HG03175 (cell line): ENCODE measurements at regions not wholly inside any gene's neighbourhood (a gene's known extent, or its start where the extent isn't known, plus 50 kb on each side); places are given as distances from the start of the nearest gene placed in this dataset.

Experiments used
- ATAC-seq: cut with Tn5 transposase; IDR thresholded peaks from one replicate; pipeline ENCODE4 v1.9.1; 2021; ENCODE audit warnings: mild to moderate bottlenecking, moderate library complexity; ENCODE audit not compliant: unreplicated experiment

GRCh38 chr14:66099931-66100330 lies 386.2 kb upstream of the CCDC196 start:
- peak; percentile 58 for ATAC-seq

- no peak for ATAC-seq
Measured at GRCh38 chr14:66101662-66102061, 384.5 kb upstream of the CCDC196 start.

- no peak for ATAC-seq
Measured at GRCh38 chr14:66104486-66104885, 381.7 kb upstream of the CCDC196 start.

- no peak for ATAC-seq
Measured at GRCh38 chr14:66105815-66106214, 380.4 kb upstream of the CCDC196 start.

DNA sequence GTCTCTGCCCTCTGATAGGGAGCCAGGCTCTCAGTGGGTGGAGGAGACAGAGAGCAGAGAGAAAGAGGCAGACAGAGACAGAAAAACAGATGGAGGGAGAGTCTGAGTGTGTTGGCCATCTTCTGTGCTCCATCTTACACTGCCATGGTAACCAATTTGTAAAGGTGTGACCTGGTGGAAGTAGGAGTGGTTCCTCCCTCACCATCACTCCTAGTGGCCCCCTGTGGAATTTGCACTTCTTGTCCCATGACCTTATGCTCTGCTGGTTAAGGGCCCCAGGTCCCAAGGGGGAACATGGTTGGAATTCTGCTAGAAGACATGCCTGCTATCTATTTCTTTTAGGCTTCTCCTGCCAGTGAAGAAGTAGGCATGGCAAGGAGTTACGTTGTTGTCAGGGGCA lies 376.7 kb upstream of the CCDC196 start:
- no peak for ATAC-seq

DNA sequence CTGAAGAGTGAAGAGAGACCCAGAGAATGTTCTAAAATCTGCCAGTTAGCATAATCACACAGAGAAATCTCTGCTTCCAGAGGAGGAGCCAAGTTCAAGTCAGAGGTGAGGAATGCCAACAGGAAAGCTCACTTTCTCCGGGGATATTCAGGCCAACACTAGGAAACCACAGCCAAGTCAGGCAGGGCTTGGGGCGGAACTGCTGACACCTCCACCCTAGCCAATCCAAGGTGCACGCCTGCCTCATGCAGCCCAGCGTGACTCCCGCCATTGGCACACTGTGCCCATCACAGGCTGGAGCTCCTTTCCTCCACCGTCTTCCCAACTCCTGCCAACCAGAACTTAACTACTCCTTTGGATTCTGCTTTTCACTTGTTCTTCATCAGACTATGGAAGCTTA lies 374.3 kb upstream of the CCDC196 start:
- no peak for ATAC-seq

- no peak for ATAC-seq
Measured at GRCh38 chr14:66114071-66114470, 372.1 kb upstream of the CCDC196 start.

GRCh38 chr14:66115740-66116502 lies 370.2 kb upstream of the CCDC196 start:
- no peak for ATAC-seq

DNA sequence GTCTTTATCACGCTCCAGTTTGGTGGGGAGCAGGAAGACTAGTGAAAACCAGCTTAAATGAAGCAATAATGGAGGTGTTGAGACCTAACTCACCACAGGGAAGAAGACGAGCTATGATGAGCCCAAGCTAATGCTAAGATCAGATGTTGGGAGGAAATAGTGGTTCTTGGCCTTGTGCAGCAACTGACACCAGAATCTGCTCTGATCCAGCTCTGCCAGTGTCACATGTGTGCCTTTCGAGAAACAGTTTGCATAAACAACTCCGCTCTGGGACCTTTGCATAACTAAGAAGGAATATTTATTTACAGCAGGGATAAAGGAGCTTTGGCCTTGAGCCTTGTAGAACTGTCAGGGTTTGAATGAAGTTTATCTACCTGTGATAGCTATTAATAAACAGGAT lies 369.4 kb upstream of the CCDC196 start:
- no peak for ATAC-seq

DNA sequence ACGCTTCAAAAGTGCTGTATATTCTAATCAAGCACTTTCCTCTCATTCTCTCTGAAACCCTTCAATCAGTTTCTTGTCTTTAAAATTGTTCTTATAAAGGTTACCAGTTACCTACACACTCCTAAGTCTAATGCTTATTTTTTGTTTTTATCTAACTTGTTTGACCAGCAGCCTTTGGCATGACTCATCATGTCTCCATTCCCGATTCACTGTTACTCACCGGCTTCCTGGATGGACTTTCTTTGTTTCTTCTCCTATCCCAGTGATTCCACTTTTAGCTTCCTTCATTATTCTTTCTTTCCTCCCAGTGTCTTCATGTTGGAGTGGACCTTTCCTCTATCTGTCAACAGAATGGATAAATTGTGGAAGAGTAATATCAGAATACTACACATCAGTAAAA lies 368.6 kb upstream of the CCDC196 start:
- no peak for ATAC-seq

GRCh38 chr14:66119606-66120231 lies 366.5 kb upstream of the CCDC196 start:
- no peak for ATAC-seq

DNA sequence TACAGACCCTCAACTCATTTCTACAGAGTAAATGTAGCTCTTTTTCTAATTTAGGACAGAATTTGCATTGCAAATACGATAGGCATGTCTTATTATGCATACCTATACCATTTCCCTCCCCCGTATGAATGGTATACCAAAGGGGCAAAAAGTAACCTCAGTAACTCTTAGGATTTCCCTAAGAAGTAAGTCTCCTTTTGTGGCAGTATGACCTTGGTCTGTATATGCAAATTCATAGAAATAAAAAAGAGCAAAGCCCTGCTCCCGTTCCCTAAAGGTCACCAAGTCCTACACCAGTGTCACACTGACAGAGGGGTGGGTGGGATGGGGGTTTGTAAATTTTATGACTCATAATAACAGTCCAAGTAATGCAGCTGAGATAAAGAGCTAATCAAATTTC lies 365.8 kb upstream of the CCDC196 start:
- no peak for ATAC-seq

DNA sequence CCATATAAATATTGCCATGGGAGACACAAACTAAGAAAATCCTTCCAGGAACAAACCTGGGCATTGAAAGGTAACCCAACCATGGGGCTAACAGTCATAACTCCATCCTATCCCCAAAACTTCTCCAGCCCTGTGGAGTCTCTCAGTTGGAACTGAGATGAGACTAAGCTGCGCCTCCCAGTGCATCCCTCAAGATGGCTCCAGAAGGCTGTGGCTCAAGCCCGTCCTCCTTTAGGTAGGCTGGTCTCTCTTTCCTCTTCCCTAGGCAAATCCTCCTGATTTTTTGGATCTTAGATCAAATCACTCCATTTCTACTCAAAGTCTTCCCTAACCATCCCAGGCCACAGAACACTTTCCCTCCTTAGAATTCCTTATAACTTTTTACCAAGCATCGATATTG lies 364.3 kb upstream of the CCDC196 start:
- ATAC-seq, result no peak

DNA sequence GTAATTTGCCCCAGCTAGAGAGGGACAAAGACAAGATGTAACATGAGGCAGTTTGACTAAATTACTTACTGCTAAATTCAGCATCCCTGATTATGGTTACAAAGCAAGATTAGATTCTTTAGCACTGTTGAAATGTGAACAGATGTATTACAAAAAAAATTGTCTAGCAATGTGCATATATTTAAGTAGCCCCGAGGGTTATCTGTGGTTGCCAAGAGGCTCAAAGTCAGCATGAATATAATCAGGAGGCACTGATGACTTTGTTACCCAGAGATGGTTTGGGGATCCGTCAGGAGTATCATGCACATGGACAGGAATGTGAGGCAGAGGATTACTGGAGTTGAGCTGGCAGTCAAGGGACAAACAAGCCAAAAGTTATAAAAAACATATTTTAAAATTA lies 356.9 kb upstream of the CCDC196 start:
- ATAC-seq, result no peak

GRCh38 chr14:66131111-66131510 lies 355.1 kb upstream of the CCDC196 start:
- ATAC-seq, result no peak

- ATAC-seq, result no peak
Measured at GRCh38 chr14:66133666-66134065, 352.5 kb upstream of the CCDC196 start.

GRCh38 chr14:66135831-66136230 lies 350.3 kb upstream of the CCDC196 start:
- ATAC-seq, result no peak

- no peak for ATAC-seq
Measured at GRCh38 chr14:66137081-66137480, 349.1 kb upstream of the CCDC196 start.

DNA sequence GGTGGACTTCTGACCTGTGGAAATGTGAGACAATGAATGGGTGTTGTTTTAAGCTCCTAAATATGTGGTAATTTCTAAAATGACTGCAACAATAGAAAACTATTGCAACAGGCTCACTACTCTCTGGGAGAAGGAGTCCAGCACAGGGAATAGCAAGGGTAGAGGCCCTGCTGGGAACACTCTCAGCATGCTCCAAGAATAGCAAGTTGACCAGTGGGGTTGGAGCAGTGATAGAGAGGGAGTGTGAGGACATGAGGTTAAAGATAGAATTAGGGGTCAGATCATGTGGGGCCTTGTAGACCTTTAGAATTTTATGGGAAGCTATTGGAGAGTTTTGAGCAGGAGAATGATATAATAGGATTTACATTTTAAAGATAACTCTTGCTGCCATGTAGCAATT lies 346.7 kb upstream of the CCDC196 start:
- ATAC-seq, result no peak

- ATAC-seq, result peak; percentile 88
Measured at GRCh38 chr14:66140213-66140918, 345.8 kb upstream of the CCDC196 start.

DNA sequence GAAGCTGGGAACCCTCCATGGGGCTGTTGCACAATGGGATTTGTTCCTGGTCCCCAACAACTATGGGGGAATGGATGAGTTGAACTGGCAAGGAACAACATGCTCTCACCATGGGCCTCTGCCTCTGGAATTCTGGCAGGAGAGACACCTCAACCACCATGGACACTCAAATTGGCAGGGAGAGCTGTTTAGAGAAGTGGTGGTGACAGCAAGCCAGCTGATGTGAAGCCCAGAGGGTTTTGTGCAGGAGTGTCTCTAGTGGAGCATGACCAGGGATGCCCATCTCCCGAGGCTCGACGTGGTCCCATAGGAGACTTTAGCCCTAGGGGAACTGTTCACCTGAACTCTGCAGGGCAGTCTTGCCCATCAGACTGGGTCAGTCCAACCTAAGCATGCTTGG lies 345.2 kb upstream of the CCDC196 start:
- ATAC-seq, result no peak

DNA sequence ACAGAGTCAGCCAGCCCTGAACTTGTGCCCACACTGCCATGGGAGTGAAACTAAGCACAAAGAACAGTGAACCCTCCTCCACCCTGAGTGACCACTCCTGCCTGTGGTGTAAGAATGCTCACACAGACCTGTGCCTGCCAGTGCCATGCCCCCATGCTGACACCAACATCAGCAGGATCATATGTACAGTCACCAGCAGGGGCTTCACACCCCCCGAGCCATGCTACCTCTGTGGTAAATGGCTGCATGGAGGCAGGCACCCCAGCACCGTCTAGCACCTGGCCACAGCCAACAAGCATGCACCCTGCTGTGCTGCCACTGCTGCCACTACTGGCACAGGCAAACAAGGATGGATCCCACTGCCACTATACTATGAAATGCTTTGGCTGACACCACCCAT lies 344.4 kb upstream of the CCDC196 start:
- ATAC-seq, result no peak
